B cell (primary cell): ENCODE measurements at regions not wholly inside any gene's neighbourhood (a gene's known extent, or its start where the extent isn't known, plus 50 kb on each side); places are given as distances from the start of the nearest gene placed in this dataset.

ENCODE experiments used
- CTCF ChIP-seq: fragments of 200-600 bp; IDR thresholded peaks from one replicate; pipeline ENCODE4 v1.8.0; 2022; ENCODE audit warnings: antibody characterized with exemption, mild to moderate bottlenecking
- EZH2 ChIP-seq: IDR thresholded peaks from 2 replicates; pipeline ENCODE4 v1.6.1; 2012; ENCODE audit warnings: borderline replicate concordance, low read depth, mild to moderate bottlenecking, moderate library complexity, low read length; ENCODE audit not compliant: insufficient read depth, poor library complexity, severe bottlenecking

- no peak for TF ChIP-seq CTCF
- TF ChIP-seq EZH2, result no peak
Measured at GRCh38 chr4:60938621-60939020, 261.5 kb upstream of the ADGRL3 start.
